ENCODE measurements at regions not wholly inside any gene's neighbourhood (a gene's known extent, or its start where the extent isn't known, plus 50 kb on each side); places are given as distances from the start of the nearest gene placed in this dataset.
A peak's percentile ranks its signal among the peaks of the same experiment; 100 is the strongest.

- no peak for DNase-seq
Observed at GRCh38 chrX:51437521-51437920, 58.9 kb downstream of the NUDT11 start.

GRCh38 chrX:51435101-51435500 lies 61.3 kb downstream of the NUDT11 start:
- no peak for DNase-seq

GRCh38 chrX:51421972-51422597 lies 74.3 kb downstream of the NUDT11 start:
- DNase-seq, result no peak

- DNase-seq, result peak; percentile 53
Observed at GRCh38 chrX:51420610-51421009, 75.8 kb downstream of the NUDT11 start.

GRCh38 chrX:51408462-51408861 lies 75.8 kb downstream of the NUDT10 start:
- no peak for DNase-seq

- no peak for DNase-seq
Observed at GRCh38 chrX:51407520-51408409, 75.1 kb downstream of the NUDT10 start.

- DNase-seq, result no peak
Observed at GRCh38 chrX:51406688-51407519, 74.3 kb downstream of the NUDT10 start.

- DNase-seq, result no peak
Observed at GRCh38 chrX:51404445-51404844, 71.8 kb downstream of the NUDT10 start.

GRCh38 chrX:51395810-51396728 lies 63.4 kb downstream of the NUDT10 start:
- DNase-seq, result peak; percentile 68

- DNase-seq, result no peak
Observed at GRCh38 chrX:51395480-51395809, 62.8 kb downstream of the NUDT10 start.

All from CD4-positive, alpha-beta T cell treated with Interleukin-21 for 1 hour (primary cell).